ENCODE measurements at regions not wholly inside any gene's neighbourhood (a gene's known extent, or its start where the extent isn't known, plus 50 kb on each side); places are given as distances from the start of the nearest gene placed in this dataset.

DNA sequence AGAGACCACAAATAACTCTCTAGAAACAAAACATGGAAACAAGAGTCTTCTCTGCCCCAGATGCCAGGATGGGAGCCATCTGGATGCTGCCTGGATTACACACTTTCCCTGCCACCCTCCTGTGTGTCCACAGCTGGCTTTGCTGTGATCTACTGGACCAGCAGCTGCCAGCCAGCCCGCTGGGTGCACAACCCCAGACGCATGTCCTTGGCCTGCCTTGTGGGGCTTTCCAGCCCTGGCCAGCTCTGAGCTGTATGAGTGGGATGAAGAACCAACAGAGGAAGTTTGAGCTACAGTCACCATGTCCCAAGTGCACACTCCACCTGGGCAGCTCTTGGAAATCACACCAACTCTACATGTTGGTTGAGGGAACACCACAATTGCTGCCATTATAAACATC, 57.0 kb upstream of the TNRC6C start:
- DNase-seq: no peak

DNA sequence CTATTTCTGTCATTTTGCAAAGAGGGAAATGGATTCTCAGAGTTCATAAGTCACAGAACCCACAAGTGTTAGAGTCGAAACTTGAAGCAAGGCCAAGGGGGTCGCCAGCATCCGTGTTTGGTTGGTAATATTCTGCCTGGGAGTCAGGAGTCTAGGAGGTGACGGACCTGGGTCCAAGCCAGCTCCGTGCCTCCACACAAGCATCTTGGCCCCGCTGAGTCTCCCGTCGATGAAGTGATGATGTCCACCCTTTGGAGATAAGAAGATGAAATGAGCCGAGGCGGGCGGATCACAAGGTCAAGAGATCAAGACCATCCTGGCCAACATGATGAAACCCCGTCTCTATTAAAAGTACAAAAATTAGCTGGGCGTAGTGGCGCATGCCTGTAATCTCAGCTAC, 53.2 kb upstream of the TNRC6C start:
- no peak for DNase-seq

DNA sequence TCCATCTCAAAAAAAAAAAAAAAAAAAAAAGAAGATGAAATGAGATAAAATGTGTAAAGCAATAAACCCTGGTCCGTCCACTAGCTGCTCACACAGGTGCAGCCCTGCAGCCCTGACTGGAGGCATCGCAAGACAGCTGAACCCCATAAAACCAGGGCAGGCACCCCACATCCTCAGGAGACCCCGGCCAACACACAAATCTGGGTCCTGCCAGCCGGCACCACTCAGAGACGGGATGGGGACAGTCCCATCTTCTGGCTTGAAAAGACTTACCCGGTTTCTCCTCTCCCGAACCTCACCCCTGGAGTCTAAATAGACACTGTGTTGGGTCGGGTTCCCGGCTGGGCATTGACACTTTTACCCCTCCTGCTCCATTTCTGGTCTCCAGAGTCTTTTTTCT, 52.7 kb upstream of the TNRC6C start:
- DNase-seq: no peak

DNA sequence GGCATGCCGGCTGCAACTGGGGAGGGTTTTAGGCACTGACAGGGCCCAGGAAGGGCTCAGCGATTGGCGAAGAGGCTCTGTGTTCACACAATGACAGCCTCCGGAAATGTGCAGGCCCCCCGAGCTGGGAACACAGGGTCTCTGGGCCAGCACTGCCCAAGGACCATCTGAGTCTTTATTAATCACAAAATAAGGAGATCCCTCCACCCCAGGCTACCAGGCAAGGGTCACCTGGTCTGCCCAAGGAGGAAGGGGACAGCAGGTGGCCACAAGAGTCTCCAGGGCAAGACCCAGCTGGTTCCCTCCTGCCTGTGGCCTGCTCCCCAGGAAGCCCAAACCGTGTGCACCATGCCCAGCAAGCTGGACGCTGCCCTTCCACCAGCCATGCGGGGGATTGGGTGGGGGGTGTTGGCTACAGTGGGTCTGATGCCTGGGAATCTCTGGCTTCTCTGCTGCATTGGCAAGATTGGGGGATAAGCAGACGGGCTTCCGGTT, 52.1 kb upstream of the TNRC6C start:
- DNase-seq: no peak

DNA sequence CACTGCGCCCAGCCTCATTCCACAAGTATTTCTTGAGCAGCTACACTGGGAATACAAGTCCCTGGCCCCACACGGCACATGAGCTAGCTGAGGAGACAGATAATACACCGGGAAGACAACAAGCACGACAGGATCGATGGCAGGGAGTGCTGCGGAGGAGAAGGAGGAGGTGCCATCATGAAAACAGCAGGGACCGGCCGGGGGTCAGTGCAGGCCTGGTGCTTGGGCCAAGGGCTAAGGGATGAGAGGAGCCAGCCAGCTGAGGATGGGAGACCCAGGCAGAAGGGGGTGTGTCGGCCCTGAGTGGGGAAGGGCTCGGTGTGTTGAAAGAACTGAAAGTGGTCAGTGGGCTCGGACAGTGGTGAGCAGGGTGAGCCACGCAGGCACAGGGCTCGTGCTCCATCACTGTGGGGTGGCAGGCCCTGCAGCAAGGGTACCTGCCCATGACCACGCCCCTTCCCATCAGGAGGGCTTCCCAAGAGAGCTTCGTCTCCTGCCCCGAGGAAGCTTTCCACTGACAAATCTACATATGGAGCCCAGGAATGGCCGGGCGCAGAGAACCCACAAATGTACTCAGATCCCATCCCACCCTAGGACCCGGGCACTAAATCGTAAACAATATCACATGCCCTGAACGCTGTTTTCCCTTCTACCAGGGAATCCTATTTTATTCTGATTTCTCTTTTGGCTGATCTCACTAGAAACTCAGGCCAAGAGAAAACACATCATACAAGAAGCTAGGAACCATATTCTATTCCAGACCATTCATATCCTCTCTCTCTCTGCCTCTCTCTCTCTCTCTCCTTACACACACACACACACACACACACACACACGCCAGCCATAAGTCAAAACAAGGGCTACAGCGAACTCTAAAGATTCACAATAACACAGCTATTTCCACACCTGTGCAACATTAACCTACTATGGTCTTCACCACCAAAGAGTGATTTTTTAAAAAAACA, 50.7 kb upstream of the TNRC6C start:
- DNase-seq: no peak

DNA sequence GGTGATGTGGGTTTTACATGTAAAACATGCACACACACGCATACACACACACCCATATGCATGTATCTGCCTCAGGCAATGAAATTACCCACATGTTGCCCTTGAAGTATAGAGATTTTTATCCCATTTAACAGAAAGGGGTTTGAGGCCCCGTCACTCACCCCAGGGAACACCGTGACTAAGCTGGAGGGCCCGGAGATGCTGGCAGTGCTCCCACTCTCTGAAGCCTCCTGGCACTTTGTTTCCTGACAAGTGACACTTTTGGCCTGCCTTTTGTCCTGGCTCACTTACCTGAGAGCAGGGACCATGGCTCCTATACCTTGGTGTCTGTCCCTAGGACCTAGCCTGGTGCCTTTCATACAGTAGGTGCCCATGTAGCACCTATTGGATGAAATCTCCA, 50.0 kb upstream of the TNRC6C start:
- DNase-seq: no peak
